Loucy (cell line): ENCODE measurements at regions not wholly inside any gene's neighbourhood (a gene's known extent, or its start where the extent isn't known, plus 50 kb on each side); places are given as distances from the start of the nearest gene placed in this dataset.

ENCODE experiments used
- CTCF ChIP-seq: fragments of 200-600 bp; sonication (generic); conservative IDR thresholded peaks from 2 replicates; pipeline ENCODE4 v1.5.1; 2014; ENCODE audit warnings: mild to moderate bottlenecking, antibody characterized with exemption, low read length
- EZH2phosphoT487 ChIP-seq: fragments of 200-600 bp; IDR thresholded peaks from 2 replicates; pipeline ENCODE4 v1.6.1; 2018; ENCODE audit warnings: antibody characterized with exemption, mild to moderate bottlenecking, moderate library complexity, borderline replicate concordance

- TF ChIP-seq CTCF: no peak
- TF ChIP-seq EZH2phosphoT487: no peak
Measured at GRCh38 chr3:63150880-63151279, 127.2 kb upstream of the SYNPR start.
